AML-193 (cell line): ENCODE measurements at regions not wholly inside any gene's neighbourhood (a gene's known extent, or its start where the extent isn't known, plus 50 kb on each side); places are given as distances from the start of the nearest gene placed in this dataset.
"Not testable (repeated sequence)": the region's sequence is repeated elsewhere in the genome, so short reads cannot be mapped to it uniquely, and the experiment has no call there.

Source experiments
- DNase-seq, 2 experiments: peaks; one replicate each; lab custom pipeline; 2025; lab: John Stamatoyannopoulos, UW

- DNase-seq = no peak
Measured at GRCh38 chr4:135921081-135921480, 1611.2 kb downstream of the PCDH18 start.

GRCh38 chr4:135917011-135917410, 1615.3 kb downstream of the PCDH18 start:
- DNase-seq = no peak

GRCh38 chr4:135900956-135901355, 1631.3 kb downstream of the PCDH18 start:
- DNase-seq = no peak

- not testable (repeated sequence) for DNase-seq
Measured at GRCh38 chr4:135864304-135864703, 1662.7 kb upstream of the PABPC4L start.

- no peak for DNase-seq
Measured at GRCh38 chr4:135840781-135841180, 1639.2 kb upstream of the PABPC4L start.

GRCh38 chr4:135839712-135840111, 1638.1 kb upstream of the PABPC4L start:
- DNase-seq = no peak

GRCh38 chr4:135838889-135839288, 1637.3 kb upstream of the PABPC4L start:
- DNase-seq = no peak

GRCh38 chr4:135834471-135834870, 1632.9 kb upstream of the PABPC4L start:
- DNase-seq = no peak

DNA sequence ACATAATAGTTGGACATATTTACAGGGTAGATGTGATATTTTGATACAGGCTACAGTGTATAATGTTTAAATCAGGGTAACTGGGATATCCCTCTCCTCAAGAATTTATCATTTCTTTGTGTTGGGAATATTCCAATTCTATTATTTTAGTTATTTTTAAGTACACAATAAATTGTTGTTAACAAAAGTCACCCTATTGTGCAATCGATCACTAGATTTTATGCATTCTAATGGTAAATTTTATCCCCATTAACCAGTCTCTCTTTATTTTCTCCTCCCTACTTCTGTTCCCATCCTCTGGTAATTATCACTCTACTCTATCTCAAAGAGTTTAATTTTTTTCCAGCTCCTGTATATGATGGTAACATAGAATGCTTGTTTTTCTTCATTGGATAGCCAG, 1631.9 kb upstream of the PABPC4L start:
- no peak for DNase-seq

DNA sequence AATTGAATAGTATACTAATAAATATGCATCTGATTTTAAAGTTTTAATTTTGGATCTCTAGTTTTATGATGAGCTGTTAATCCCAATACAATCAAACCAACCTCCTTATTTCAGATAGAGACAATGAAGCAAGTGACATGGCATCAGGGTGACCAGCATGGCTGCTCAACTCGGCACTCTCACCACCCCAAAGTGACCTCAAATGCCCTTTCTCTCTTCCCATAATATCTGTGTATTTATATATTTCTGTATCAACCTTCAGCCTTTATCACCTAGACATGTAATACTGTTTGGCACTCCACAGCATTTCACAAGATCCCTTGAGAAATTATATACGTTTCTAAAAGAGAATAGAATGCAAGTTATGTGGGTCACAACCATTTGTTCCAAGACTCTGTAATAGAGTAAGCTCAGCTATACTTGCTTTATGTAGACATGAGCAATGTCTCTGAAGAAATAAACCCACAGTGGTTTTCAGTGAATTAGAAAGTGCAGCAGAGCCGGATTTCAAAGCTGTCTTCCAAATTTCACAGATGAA, 1623.2 kb upstream of the PABPC4L start:
- DNase-seq = no peak

- no peak for DNase-seq
Measured at GRCh38 chr4:135804785-135805184, 1603.2 kb upstream of the PABPC4L start.

DNA sequence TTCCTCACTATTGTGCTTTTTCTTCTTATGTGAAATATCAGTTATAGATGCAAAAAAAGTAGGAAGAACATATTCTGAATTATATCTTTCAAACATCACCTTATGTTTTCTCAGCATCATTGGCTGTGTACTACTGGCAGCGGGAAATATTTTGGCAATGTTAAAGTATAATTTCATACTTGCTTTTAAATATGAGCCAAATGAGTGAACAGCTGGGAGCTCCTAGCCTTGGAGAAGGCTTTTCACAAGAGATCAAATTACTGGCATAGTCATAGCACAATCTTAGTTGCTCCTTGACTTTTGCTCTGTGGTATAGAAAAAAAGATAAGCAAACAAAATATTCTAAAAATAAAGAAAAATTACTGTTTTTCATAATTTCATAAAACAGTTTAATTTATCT, 1575.8 kb upstream of the PABPC4L start:
- no peak for DNase-seq

DNA sequence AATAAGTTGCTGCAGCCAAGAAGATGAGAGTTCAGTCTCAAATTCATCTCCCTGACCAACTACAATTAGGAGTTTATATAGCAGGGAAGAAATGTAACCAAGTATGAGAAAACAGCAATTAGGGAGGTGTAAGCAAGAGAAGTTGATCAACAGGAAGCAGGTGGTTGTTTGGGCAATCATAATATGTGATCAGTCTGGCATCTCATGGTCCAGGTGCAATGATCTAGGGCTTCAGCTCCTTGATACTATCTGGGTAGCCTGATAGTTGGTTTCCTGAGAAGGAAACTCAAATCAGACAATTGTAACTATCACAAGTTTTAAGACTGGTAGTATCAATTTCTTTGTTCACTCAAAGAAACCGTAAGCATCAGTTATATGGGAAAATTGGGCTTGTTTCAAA, 1574.3 kb upstream of the PABPC4L start:
- DNase-seq = no peak

- DNase-seq = no peak
Measured at GRCh38 chr4:135770505-135770904, 1568.9 kb upstream of the PABPC4L start.

DNA sequence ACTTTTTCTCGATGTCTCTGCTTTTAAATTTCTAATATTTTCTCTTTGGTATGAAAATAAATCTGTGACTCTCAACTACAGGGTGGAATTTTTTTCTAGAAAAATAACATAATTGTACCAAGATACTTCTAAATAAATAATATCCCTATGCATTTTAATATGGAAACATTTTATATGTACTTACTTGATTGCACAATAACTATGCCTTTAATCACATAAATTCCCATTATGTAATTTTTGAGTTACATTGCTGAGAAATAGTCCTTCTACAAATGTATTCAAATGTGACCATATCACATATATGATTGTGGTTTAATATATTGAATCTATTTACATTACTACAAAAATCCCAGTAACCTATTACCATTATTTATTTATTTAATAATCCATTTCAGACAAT, 1543.3 kb upstream of the PABPC4L start:
- DNase-seq = no peak

DNA sequence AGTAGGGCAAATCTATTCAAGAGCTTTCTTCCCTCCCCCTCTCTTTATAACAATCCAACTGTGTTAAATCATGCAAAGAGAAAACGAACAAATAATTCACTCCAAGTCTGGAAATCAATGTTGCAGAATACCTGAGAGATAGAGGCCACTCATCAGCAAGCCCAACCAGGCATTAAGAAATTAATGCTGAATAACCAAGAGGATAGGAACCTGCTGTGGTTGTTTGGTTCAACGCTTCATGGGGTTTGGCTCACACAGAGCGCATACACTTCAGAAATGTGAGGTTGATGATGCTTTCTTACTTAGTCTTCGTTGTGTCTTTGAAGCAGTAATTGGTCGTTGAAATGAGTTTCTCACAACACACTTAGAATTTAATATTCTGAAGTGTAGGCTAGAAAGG, 1540.0 kb upstream of the PABPC4L start:
- DNase-seq = no peak

DNA sequence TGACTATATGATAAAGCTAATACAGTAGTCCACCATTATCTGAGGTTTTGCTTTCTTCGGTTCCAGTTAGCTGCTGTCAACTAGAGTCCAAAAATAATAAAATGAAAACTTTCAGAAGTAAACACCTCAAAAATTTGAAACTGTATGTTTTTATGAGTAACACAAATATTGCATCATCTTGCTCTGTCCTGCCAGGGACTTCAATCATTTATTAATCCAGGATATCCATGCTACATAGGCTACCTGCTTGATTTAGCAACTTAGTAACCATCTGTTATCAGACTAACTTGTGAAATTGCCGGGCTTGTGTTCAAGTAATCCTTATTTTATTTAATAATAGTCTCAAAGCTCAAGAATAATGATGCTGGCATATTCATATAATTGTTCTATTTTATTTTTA, 1537.8 kb upstream of the PABPC4L start:
- DNase-seq = no peak

GRCh38 chr4:135735512-135735911, 1533.9 kb upstream of the PABPC4L start:
- no peak for DNase-seq

DNA sequence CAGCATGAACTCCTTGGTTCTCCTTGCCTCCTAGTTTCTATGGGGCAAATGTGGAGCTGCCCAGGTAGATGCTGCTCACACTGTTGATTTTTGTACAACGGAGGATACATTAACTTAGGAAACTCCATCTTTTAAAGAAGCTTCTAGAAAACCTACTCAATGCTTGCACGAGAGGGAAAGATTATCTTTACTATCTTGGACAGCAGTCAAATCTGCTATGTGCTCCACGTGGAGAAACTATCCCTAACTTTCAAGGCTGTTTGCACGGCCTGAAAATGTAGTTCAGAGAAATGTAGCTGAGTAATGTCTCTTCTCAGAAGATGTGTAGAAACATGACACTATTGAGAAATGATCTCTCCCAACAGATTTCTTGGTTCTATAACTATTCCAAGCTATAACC, 1530.9 kb upstream of the PABPC4L start:
- DNase-seq = no peak

GRCh38 chr4:135731682-135732081, 1530.1 kb upstream of the PABPC4L start:
- DNase-seq = no peak

GRCh38 chr4:135724421-135724820, 1522.8 kb upstream of the PABPC4L start:
- DNase-seq = no peak

GRCh38 chr4:135718019-135718418, 1516.4 kb upstream of the PABPC4L start:
- DNase-seq = no peak

GRCh38 chr4:135705343-135705742, 1503.8 kb upstream of the PABPC4L start:
- no peak for DNase-seq

- DNase-seq = no peak
Measured at GRCh38 chr4:135694066-135694465, 1492.5 kb upstream of the PABPC4L start.

- no peak for DNase-seq
Measured at GRCh38 chr4:135684001-135684400, 1482.4 kb upstream of the PABPC4L start.
